Activated T-cell treated with anti-CD3 and anti-CD28 coated beads, Interleukin-2, amount 50 U/mL, for 1 hour (primary cell): ENCODE measurements at regions not wholly inside any gene's neighbourhood (a gene's known extent, or its start where the extent isn't known, plus 50 kb on each side); places are given as distances from the start of the nearest gene placed in this dataset.
"Not testable (repeated sequence)": the region's sequence is repeated elsewhere in the genome, so short reads cannot be mapped to it uniquely, and the experiment has no call there.

Source experiments
- DNase-seq: peaks from one replicate; pipeline ENCODE4 v3.0.0-alpha.2; 2020

GRCh38 chr14:51448831-51449670 lies 202.7 kb upstream of the FRMD6 start:
- DNase-seq: no peak

- DNase-seq: no peak
These were observed 202.0 kb upstream of the FRMD6 start for GRCh38 chr14:51449681-51450080.

- DNase-seq: no peak
These were observed 200.1 kb upstream of the FRMD6 start for GRCh38 chr14:51451561-51451960.

- DNase-seq: no peak
These were observed 197.8 kb upstream of the FRMD6 start for GRCh38 chr14:51453869-51454268.

GRCh38 chr14:51454351-51454750 lies 197.4 kb upstream of the FRMD6 start:
- no peak for DNase-seq

GRCh38 chr14:51455041-51455835 lies 196.5 kb upstream of the FRMD6 start:
- DNase-seq: no peak

- DNase-seq: no peak
These were observed 193.7 kb upstream of the FRMD6 start for GRCh38 chr14:51457843-51458562.

GRCh38 chr14:51458563-51458955 lies 193.2 kb upstream of the FRMD6 start:
- no peak for DNase-seq

GRCh38 chr14:51460011-51460410 lies 191.7 kb upstream of the FRMD6 start:
- DNase-seq: no peak

GRCh38 chr14:51462182-51462581 lies 189.5 kb upstream of the FRMD6 start:
- no peak for DNase-seq

- no peak for DNase-seq
These were observed 189.0 kb upstream of the FRMD6 start for GRCh38 chr14:51462706-51463105.

GRCh38 chr14:51463461-51463860 lies 188.2 kb upstream of the FRMD6 start:
- DNase-seq: no peak

GRCh38 chr14:51464411-51464810 lies 187.3 kb upstream of the FRMD6 start:
- DNase-seq: no peak

GRCh38 chr14:51465486-51465885 lies 186.2 kb upstream of the FRMD6 start:
- DNase-seq: no peak

- DNase-seq: not testable (repeated sequence)
These were observed 184.3 kb upstream of the FRMD6 start for GRCh38 chr14:51467392-51467791.

GRCh38 chr14:51468523-51468922 lies 183.2 kb upstream of the FRMD6 start:
- DNase-seq: no peak

GRCh38 chr14:51472881-51473280 lies 178.8 kb upstream of the FRMD6 start:
- DNase-seq: no peak

GRCh38 chr14:51473351-51473750 lies 178.4 kb upstream of the FRMD6 start:
- DNase-seq: no peak

GRCh38 chr14:51473808-51474565 lies 177.7 kb upstream of the FRMD6 start:
- no peak for DNase-seq

GRCh38 chr14:51474854-51475253 lies 176.9 kb upstream of the FRMD6 start:
- no peak for DNase-seq

GRCh38 chr14:51478175-51478621 lies 173.5 kb upstream of the FRMD6 start:
- no peak for DNase-seq

GRCh38 chr14:51479584-51480325 lies 172.0 kb upstream of the FRMD6 start:
- no peak for DNase-seq
